ENCODE measurements at regions not wholly inside any gene's neighbourhood (a gene's known extent, or its start where the extent isn't known, plus 50 kb on each side); places are given as distances from the start of the nearest gene placed in this dataset.

- no peak for DNase-seq (ENCODE audit: low spot score)
- no peak for TF ChIP-seq CTCF (IDR thresholded peaks at IDR 0.05; ENCODE audit: extremely low read depth, missing control alignments)
These were observed 116.3 kb downstream of the TTC32 start for GRCh38 chr2:19785447-19785846.

- DNase-seq (ENCODE audit: low spot score) = no peak
- TF ChIP-seq CTCF (IDR thresholded peaks at IDR 0.05; ENCODE audit: extremely low read depth, missing control alignments) = no peak
These were observed 117.3 kb downstream of the TTC32 start for GRCh38 chr2:19784456-19784855.

GRCh38 chr2:19783935-19784334 is 117.8 kb downstream of the TTC32 start:
- no peak for DNase-seq (ENCODE audit: low spot score)
- TF ChIP-seq CTCF (IDR thresholded peaks at IDR 0.05; ENCODE audit: extremely low read depth, missing control alignments) = no peak

GRCh38 chr2:19776941-19777514 is 124.8 kb downstream of the TTC32 start:
- TF ChIP-seq CTCF (IDR thresholded peaks at IDR 0.05; ENCODE audit: extremely low read depth, missing control alignments) = no peak
- DNase-seq (ENCODE audit: low spot score) = no peak

- no peak for TF ChIP-seq CTCF (IDR thresholded peaks at IDR 0.05; ENCODE audit: extremely low read depth, missing control alignments)
These were observed 125.9 kb downstream of the TTC32 start for GRCh38 chr2:19775838-19776237.

GRCh38 chr2:19775315-19775714 is 126.5 kb downstream of the TTC32 start:
- DNase-seq (ENCODE audit: low spot score) = no peak
- no peak for TF ChIP-seq CTCF (IDR thresholded peaks at IDR 0.05; ENCODE audit: extremely low read depth, missing control alignments)

More at GRCh38 chr2:19775838-19776237, 125.9 kb downstream of the TTC32 start:
- DNase-seq (ENCODE audit: low spot score) = no peak

- no peak for DNase-seq (ENCODE audit: low spot score)
- TF ChIP-seq CTCF (IDR thresholded peaks at IDR 0.05; ENCODE audit: extremely low read depth, missing control alignments) = no peak
These were observed 127.0 kb downstream of the TTC32 start for GRCh38 chr2:19774805-19775176.

Data from GM20000 (cell line).